Nucleus accumbens (tissue), 56 donors: ENCODE measurements at regions not wholly inside any gene's neighbourhood (a gene's known extent, or its start where the extent isn't known, plus 50 kb on each side); places are given as distances from the start of the nearest gene placed in this dataset.

Experiments used
- DNase-seq, 56 donors: peaks; one replicate each; lab custom pipeline; 2025; lab: John Stamatoyannopoulos, UW

- DNase-seq, result no peak
Observed at GRCh38 chr16:17529982-17530760, 59.4 kb upstream of the XYLT1 start.

- no peak for DNase-seq
Observed at GRCh38 chr16:17526956-17527937, 56.5 kb upstream of the XYLT1 start.

- no peak for DNase-seq
Observed at GRCh38 chr16:17524656-17525055, 53.9 kb upstream of the XYLT1 start.

GRCh38 chr16:17520561-17520960, 49.8 kb upstream of the XYLT1 start:
- no peak for DNase-seq
